ENCODE measurements at regions not wholly inside any gene's neighbourhood (a gene's known extent, or its start where the extent isn't known, plus 50 kb on each side); places are given as distances from the start of the nearest gene placed in this dataset.

- TF ChIP-seq CEBPB (tag; IDR thresholded peaks at IDR 0.05) = no peak
- TF ChIP-seq CTCF (IDR thresholded peaks at IDR 0.05 in 2 of 3, conservative IDR thresholded peaks at IDR 0.05 in 1 of 3; ENCODE audit: insufficient read depth in 2 of 3, low read depth in 1 of 3, low read length in 3 of 3) = peak; percentile 66 to 76 (median 70)
- TF ChIP-seq RAD21 (CRISPR knock-in tag; conservative IDR thresholded peaks at IDR 0.05 in 1 of 2, IDR thresholded peaks at IDR 0.05 in 1 of 2) = peak; percentile 58 to 86
- TF ChIP-seq MGA (IDR thresholded peaks at IDR 0.05) = no peak
These were observed 62.3 kb upstream of the GREB1L start for GRCh38 chr18:21179590-21180220.

Data from K562 (cell line).